ENCODE measurements at regions not wholly inside any gene's neighbourhood (a gene's known extent, or its start where the extent isn't known, plus 50 kb on each side); places are given as distances from the start of the nearest gene placed in this dataset.
A peak's percentile ranks its signal among the peaks of the same experiment; 100 is the strongest.

DNA sequence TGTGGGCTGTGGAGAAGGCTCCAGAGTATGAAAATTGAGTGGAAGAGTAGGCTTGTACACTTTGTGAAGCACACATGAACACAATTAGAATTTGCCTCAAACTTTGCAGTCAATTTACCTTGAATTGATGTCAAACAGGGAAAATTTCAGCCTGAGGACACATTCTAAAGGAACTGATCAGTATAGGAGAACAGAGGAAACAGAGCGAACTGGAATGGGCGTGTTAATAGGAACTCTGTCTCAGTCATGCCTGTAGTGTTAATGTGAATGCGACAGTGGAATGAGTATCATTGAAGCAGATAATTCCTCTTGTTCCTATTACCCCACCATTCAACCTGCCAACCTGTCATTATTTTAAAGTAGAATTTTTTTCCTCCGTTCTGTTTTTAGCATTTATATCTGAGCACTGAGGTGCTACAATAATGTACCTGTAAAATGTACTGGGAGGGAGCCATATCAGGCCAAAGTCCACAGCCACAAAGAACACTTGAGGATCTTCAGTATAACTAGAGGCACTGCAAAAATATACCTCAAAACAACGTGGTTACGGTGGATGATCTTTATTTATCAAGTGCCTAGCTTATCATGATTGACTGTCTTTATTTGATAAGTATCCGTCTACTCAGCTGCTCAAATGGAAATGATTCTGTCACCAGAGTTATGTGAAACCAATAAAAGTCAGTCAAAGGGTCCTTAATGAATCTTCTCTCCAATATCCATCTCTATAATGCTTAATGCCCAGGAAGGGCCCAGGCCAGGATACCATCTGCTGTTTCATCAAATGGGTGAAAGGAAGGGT is 125.3 kb upstream of the STMND1 start (continued):
- TF ChIP-seq SP2 (IDR thresholded peaks at IDR 0.05; ENCODE audit: extremely low read depth, low read depth, low read length, poor library complexity, severe bottlenecking) (no peak), TAL1 (IDR thresholded peaks at IDR 0.05) (no peak), ZFX (CRISPR knock-in tag; IDR thresholded peaks at IDR 0.05) (no peak)
- TF ChIP-seq, protein P1, sequence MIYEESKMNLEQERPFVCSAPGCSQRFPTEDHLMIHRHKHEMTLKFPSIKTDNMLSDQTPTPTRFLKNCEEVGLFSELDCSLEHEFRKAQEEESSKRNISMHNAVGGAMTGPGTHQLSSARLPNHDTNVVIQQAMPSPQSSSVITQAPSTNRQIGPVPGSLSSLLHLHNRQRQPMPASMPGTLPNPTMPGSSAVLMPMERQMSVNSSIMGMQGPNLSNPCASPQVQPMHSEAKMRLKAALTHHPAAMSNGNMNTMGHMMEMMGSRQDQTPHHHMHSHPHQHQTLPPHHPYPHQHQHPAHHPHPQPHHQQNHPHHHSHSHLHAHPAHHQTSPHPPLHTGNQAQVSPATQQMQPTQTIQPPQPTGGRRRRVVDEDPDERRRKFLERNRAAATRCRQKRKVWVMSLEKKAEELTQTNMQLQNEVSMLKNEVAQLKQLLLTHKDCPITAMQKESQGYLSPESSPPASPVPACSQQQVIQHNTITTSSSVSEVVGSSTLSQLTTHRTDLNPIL (CRISPR knock-in tag; IDR thresholded peaks at IDR 0.05) = no peak

DNA sequence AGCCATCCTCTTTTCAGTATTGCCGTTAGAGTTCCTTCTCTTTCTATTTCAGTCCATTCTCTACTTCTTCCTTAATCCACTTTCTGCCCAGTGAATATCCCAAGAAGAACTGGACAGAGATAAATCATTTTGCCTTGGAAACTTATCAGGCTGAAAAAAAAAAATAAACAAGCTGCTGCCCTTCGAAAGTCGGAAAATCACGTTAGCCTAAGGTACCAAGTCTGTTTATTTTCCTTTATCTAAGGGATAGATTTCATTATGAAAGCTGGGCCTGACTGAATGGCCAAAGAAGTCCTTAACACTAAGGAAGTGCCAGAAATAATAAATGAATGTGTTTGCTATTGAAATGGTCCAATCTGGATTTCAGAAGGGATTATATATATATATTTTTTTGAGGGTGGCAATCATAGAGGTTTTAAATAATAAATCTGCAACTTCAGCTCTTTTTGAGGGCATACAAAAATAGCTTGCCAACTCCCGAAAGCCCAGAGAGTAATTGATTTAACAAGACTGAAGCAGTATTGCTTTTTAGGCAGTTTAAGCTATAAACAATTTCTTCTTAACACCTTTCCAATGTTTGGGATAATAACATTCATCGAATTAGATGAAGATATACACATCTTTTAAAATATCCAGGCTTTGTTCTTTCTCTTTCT is 127.0 kb upstream of the STMND1 start:
- POLR2A ChIA-PET = interaction anchor here (0.6 to 0.7 kb wide), 2 partner anchors 32 to 156 kb away, joined by 3 read pairs; no protein-coding TSS in a partner anchor
- Histone ChIP-seq H3K36me3 (ENCODE audit: control insufficient read depth, insufficient read depth, low read length) (no peaks in the 10 kb centered on the region), H3K9me3 (replicated peaks; ENCODE audit: control insufficient read depth, insufficient read depth, low read depth, low read length) (no peaks in the 10 kb centered on the region), H3K27ac (ENCODE audit: extremely low read depth, low read depth, low read length) (no peak overlapping the region), H3K9me1 (ENCODE audit: control insufficient read depth, insufficient read depth, low read length) (no peaks in the 10 kb centered on the region), H4K20me1 (replicated peaks; ENCODE audit: control insufficient read depth, insufficient read depth, low read length) (no peaks in the 10 kb centered on the region), H3K4me3 (no peak overlapping the region), H3K79me2 (ENCODE audit: control insufficient read depth, insufficient read depth, low read length) (no peaks in the 10 kb centered on the region), H2AFZ (ENCODE audit: low read depth, low read length) (no peak overlapping the region), H3K27me3 (ENCODE audit: control insufficient read depth in 2 of 2, insufficient read depth in 2 of 2, low read length in 2 of 2) (peaks cover 4 to 19% of the 10 kb centered on the region in 2 experiments), H3K4me1 (replicated peaks in 1 of 2; ENCODE audit: control insufficient read depth in 2 of 2, insufficient read depth in 2 of 2, low read length in 2 of 2) (no peaks in the 10 kb centered on the region), H3K9ac (ENCODE audit: insufficient read depth in 1 of 2, low read depth in 2 of 2, low read length in 2 of 2) (no peak overlapping the region), H3K4me2 (ENCODE audit: insufficient read depth, low read length) (no peak overlapping the region)
- TF ChIP-seq MAFG (tag; conservative IDR thresholded peaks at IDR 0.05) = peak; percentile 28; the same call in 1 of the 2 replicates
- peak; percentile 64 for TF ChIP-seq ZNF316 (IDR thresholded peaks at IDR 0.05)
- no peak for TF ChIP-seq GTF2F1 (IDR thresholded peaks at IDR 0.05; ENCODE audit: low read depth, low read length)
- TF ChIP-seq STAT5A (IDR thresholded peaks at IDR 0.05; ENCODE audit: borderline replicate concordance, low read length) = no peak
- TF ChIP-seq C11orf30 (IDR thresholded peaks at IDR 0.05; ENCODE audit: low read depth) = peak; percentile 30; the same call in 1 of the 2 replicates
- TF ChIP-seq KDM4B (IDR thresholded peaks at IDR 0.05; ENCODE audit: borderline replicate concordance in 2 of 2, low read depth in 1 of 2) = no peak
- TF ChIP-seq MAFF (IDR thresholded peaks at IDR 0.05; ENCODE audit: low read length) = peak; percentile 42
- TF ChIP-seq ZNF224 (CRISPR knock-in tag; IDR thresholded peaks at IDR 0.05) = no peak
- no peak for TF ChIP-seq KDM1A (IDR thresholded peaks at IDR 0.05)
- peak; percentile 30; the same call in 1 of the 2 replicates for TF ChIP-seq MAFK (IDR thresholded peaks at IDR 0.05; ENCODE audit: low read length)
- FAIRE-seq (no peak), DNase-seq (ENCODE audit: extremely low read depth in 1 of 4, low spot score in 3 of 4) (no peak), ATAC-seq (no peak)
- in situ Hi-C loops (cut with MboI) = no loop called here
- intact Hi-C loops (cut with micrococcal nuclease) = no loop called here
- CTCF ChIA-PET (ENCODE audit: low intra/inter-chr PET ratio) = no interaction called here
- WGBS (ENCODE audit: insufficient coverage, low coverage, missing lambda C conversion rate) = under 1% methylated on average over 6 of the region's 6 CpGs
- BruUV-seq (replicated peaks) = no TSS peak

All from K562 (cell line).